ENCODE measurements at regions not wholly inside any gene's neighbourhood (a gene's known extent, or its start where the extent isn't known, plus 50 kb on each side); places are given as distances from the start of the nearest gene placed in this dataset.

DNA sequence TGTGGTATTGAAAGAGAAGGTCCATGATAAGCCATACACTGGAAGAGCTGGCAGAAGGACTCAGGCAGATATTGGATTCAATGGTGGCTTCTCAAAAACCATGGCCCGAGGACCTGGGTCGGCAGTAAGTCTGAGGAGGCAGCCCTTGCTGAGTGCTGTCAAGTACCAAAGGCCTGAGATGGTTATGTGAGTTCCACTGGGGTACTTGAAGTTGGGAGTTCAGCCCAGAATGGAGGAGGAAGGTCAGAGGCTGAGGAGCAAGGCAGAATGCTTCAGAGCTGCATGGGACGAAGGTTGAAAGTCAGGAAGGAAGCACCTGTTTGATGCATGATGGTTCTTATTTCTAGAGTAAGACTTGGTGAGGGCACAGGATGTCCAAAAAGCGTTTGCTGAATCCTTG, 194.9 kb downstream of the DIRAS2 start:
- TF ChIP-seq, protein P1, sequence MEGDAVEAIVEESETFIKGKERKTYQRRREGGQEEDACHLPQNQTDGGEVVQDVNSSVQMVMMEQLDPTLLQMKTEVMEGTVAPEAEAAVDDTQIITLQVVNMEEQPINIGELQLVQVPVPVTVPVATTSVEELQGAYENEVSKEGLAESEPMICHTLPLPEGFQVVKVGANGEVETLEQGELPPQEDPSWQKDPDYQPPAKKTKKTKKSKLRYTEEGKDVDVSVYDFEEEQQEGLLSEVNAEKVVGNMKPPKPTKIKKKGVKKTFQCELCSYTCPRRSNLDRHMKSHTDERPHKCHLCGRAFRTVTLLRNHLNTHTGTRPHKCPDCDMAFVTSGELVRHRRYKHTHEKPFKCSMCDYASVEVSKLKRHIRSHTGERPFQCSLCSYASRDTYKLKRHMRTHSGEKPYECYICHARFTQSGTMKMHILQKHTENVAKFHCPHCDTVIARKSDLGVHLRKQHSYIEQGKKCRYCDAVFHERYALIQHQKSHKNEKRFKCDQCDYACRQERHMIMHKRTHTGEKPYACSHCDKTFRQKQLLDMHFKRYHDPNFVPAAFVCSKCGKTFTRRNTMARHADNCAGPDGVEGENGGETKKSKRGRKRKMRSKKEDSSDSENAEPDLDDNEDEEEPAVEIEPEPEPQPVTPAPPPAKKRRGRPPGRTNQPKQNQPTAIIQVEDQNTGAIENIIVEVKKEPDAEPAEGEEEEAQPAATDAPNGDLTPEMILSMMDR (IDR thresholded peaks at IDR 0.05) = no peak
- H3K9me3 ChIP-seq = no peaks in the 10 kb centered on the region
- no peaks in the 10 kb centered on the region for H3K36me3 ChIP-seq
- no peak overlapping the region for H3K27ac ChIP-seq
- H3K27me3 ChIP-seq = peaks cover 42% of the 10 kb centered on the region
- H3K4me3 ChIP-seq (ENCODE audit: low read depth in 1 of 2, low read length in 1 of 2) = no peak overlapping the region
- H3K4me1 ChIP-seq (ENCODE audit: control insufficient read depth in 1 of 2, insufficient read depth in 1 of 2, low read depth in 1 of 2, low read length in 1 of 2) = peaks cover 4% of the 10 kb centered on the region in 2 experiments

DNA sequence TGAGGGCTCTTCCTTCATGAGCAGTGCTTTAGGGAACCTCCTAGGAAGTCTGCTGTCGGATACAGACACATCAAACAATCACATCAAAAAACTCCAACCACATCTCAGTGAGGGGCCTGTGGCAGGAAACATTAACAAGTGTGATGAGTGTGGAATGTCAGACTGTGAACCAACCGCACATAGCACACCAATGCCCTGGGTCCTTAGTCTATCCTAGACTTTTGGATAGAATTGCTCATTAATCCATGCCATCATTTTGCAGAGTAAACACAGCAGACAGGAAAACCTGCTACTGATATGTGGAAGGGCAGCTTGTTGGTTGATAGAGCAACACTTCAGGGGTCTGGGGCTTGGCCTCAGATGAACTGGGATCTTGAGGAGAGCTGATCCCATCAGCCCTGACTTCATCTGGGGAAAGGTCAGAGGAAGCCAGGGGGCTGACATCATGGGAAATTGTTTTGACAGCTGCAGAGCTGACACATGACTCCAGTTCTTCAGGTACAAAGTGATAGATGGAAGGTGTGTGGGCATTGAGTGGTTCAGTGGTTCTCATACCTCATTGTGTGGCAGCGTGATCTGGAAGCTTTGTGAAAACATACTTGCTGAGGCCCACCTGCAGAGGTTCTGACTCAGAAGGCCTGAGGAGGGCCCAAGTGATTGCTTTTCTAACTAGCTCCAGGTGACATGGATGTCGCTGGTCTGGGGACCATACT, 193.3 kb downstream of the DIRAS2 start:
- TF ChIP-seq, protein P1 (IDR thresholded peaks at IDR 0.05) = no peak
- Histone ChIP-seq H3K4me1 (ENCODE audit: control insufficient read depth in 1 of 2, insufficient read depth in 1 of 2, low read depth in 1 of 2, low read length in 1 of 2) (peaks cover 4% of the 10 kb centered on the region in 2 experiments), H3K36me3 (no peaks in the 10 kb centered on the region), H3K27me3 (peaks cover 29% of the 10 kb centered on the region), H3K9me3 (no peaks in the 10 kb centered on the region), H3K4me3 (ENCODE audit: low read depth in 1 of 2, low read length in 1 of 2) (no peak overlapping the region), H3K27ac (no peak overlapping the region)

DNA sequence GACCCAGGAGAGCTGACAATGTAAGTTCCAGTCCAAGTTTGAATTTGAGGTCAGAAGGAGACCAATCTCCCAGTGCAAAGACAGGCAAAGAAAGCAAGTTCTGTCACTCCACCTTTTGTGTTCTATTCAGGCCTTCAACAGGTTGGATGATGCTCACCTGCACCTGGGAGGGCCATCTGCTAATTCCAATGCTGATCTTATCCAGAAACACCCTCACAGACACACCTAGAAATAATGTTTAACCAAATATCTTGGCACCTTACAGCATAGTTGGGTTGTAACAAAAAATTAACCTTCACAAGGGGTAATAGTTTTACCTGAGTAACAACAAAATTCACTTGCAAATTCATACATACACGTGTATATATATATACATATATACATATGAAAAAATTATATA, 190.8 kb downstream of the DIRAS2 start:
- Histone ChIP-seq H3K4me3 (ENCODE audit: low read depth in 1 of 2, low read length in 1 of 2) (no peak overlapping the region), H3K27me3 (peaks cover 7% of the 10 kb centered on the region), H3K9me3 (no peaks in the 10 kb centered on the region), H3K4me1 (ENCODE audit: control insufficient read depth in 1 of 2, insufficient read depth in 1 of 2, low read depth in 1 of 2, low read length in 1 of 2) (peaks cover 4% of the 10 kb centered on the region in 2 experiments), H3K36me3 (no peaks in the 10 kb centered on the region), H3K27ac (no peak overlapping the region)
- TF ChIP-seq, protein P1 (IDR thresholded peaks at IDR 0.05) = no peak

DNA sequence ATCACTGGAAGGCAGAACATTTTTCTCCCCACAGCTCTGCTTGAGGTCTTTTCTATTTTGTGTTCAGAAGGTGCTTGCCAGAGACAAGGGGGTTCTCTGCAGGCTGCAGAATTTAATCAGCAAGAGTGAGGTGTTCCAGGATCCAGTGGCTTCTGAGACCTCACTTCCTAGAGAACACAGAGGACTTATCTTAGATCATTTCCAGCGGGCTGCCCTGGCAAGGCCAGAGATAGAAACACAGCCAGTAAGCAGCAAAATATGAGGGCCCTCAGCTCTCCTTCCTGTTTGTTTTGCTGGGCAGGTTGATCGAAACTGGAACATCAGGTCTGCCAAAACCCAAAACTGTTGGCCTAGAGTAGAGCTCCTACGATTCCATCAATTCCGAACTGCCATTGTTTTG, 187.3 kb downstream of the DIRAS2 start:
- no peak overlapping the region for H3K4me3 ChIP-seq (ENCODE audit: low read depth in 1 of 2, low read length in 1 of 2)
- H3K27me3 ChIP-seq = peaks cover 7% of the 10 kb centered on the region
- H3K36me3 ChIP-seq = no peaks in the 10 kb centered on the region
- peaks cover 4% of the 10 kb centered on the region in 2 experiments for H3K4me1 ChIP-seq (ENCODE audit: control insufficient read depth in 1 of 2, insufficient read depth in 1 of 2, low read depth in 1 of 2, low read length in 1 of 2)
- TF ChIP-seq, protein P1 (IDR thresholded peaks at IDR 0.05) = no peak
- H3K27ac ChIP-seq = no peak overlapping the region
- no peaks in the 10 kb centered on the region for H3K9me3 ChIP-seq

DNA sequence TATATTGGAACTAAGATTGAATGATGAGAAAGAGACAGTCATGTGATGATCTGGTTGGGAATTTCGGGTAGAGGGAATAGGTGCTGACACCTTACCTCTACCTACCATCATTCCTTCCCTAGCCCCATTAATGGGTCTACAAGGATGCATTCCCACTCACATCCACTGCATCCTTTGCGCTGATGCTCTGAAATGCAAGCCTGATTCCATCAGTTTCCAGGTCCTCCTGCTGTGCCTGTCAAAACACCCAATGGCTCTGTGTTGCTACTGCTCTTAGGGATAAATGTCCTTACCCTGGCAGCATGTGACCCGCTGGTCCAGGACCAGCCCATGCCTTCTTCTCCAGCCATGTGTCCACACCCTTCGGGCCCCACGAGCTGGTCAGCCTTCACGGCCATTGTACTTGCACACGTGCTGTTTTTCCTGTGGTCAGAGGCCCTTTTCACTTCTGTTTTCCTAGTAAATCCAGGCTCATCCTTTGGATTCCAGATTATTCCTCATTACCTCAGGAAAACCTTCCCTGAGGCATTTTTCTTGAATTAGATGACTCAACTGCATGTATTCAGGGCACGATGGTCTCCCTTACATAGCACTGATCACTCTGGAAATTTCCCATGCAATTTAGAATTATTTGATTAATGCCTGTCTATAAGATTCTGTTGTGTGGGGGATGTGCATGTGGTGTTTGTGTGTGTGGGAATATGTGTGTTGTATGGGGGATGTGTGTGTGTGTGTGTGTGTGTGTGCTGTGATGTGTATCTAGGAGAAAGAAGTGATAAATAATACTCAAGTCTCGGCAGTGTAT, 185.0 kb downstream of the DIRAS2 start:
- no peaks in the 10 kb centered on the region for H3K36me3 ChIP-seq
- H3K4me3 ChIP-seq (ENCODE audit: low read depth in 1 of 2, low read length in 1 of 2) = no peak overlapping the region
- TF ChIP-seq, protein P1 (IDR thresholded peaks at IDR 0.05) = no peak
- H3K27me3 ChIP-seq = no peaks in the 10 kb centered on the region
- no peaks in the 10 kb centered on the region for H3K9me3 ChIP-seq
- H3K4me1 ChIP-seq (ENCODE audit: control insufficient read depth in 1 of 2, insufficient read depth in 1 of 2, low read depth in 1 of 2, low read length in 1 of 2) = no peaks in the 10 kb centered on the region
- no peak overlapping the region for H3K27ac ChIP-seq

Measured in neutrophil (primary cell).